Body of pancreas (tissue), 4 donors: ENCODE measurements at regions not wholly inside any gene's neighbourhood (a gene's known extent, or its start where the extent isn't known, plus 50 kb on each side); places are given as distances from the start of the nearest gene placed in this dataset.

Source experiments
- POLR2A ChIP-seq, 3 donors: fragments of 450-650 bp; IDR thresholded peaks; one replicate each; pipeline ENCODE4 v1.6.1; 2016; ENCODE audit warnings: antibody characterized with exemption in 3 of 3, mild to moderate bottlenecking in 2 of 3
- TF ChIP-seq, protein P1 (sequence below), 7 experiments: fragments of 450-650 bp in 4 of 7; fragments of 200-600 bp in 3 of 7; sonication (generic) in 3 of 7; IDR thresholded peaks; one replicate each; pipeline ENCODE4 v1.5.1; 2016 to 2019; ENCODE audit warnings: antibody characterized with exemption in 7 of 7

DNA sequence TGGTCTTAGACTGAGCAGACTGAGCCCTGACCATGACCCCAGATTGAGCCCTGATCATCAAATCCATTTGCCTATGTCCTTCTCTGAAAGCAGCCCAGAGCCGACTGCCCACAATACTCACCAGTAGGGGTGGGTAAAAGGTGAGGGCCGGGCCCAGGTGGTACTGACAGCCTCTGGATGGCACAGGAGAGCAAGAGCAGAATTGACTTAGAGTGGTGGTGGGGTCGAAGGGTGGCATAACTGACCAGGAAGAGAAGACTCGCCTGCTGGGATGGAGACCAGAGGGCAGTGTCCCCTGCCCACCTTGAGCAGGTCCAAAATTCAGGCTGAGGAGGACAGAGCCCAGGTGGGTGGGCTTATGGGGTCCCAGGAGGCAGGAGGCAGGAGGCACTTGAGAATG lies 161.3 kb upstream of the POU3F1 start:
- no peak for TF ChIP-seq POLR2A (IDR thresholded peaks at IDR 0.05)
- TF ChIP-seq, protein P1, sequence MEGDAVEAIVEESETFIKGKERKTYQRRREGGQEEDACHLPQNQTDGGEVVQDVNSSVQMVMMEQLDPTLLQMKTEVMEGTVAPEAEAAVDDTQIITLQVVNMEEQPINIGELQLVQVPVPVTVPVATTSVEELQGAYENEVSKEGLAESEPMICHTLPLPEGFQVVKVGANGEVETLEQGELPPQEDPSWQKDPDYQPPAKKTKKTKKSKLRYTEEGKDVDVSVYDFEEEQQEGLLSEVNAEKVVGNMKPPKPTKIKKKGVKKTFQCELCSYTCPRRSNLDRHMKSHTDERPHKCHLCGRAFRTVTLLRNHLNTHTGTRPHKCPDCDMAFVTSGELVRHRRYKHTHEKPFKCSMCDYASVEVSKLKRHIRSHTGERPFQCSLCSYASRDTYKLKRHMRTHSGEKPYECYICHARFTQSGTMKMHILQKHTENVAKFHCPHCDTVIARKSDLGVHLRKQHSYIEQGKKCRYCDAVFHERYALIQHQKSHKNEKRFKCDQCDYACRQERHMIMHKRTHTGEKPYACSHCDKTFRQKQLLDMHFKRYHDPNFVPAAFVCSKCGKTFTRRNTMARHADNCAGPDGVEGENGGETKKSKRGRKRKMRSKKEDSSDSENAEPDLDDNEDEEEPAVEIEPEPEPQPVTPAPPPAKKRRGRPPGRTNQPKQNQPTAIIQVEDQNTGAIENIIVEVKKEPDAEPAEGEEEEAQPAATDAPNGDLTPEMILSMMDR (IDR thresholded peaks at IDR 0.05) = no peak
